HCT116 (cell line): ENCODE measurements at regions not wholly inside any gene's neighbourhood (a gene's known extent, or its start where the extent isn't known, plus 50 kb on each side); places are given as distances from the start of the nearest gene placed in this dataset.

ENCODE experiments used
- ATAC-seq: fragments of 200-7000 bp; cut with Tn5 transposase; 2 replicates; pipeline ENCODE4 v1.9.1; 2020; ENCODE audit warnings: mild to moderate bottlenecking, moderate library complexity
- BruUV-seq: library from RNA; stranded (reverse); fragments of 400-500 nt; replicated peaks from 2 replicates; lab custom pipeline; 2021; lab: Mats Ljungman, UMichigan
- CTCF ChIA-PET: fragments of 300-600 bp; sonication (Branson Sonifier 250); formaldehyde crosslinking; loops from one replicate; lab custom pipeline; 2021; ENCODE audit warnings: antibody characterized with exemption; lab: Charles Lee
- POLR2A ChIA-PET: fragments of 300-600, 350-600 bp; sonication (Branson Sonifier 250); formaldehyde crosslinking; loops from one replicate; lab custom pipeline; 2021; ENCODE audit warnings: antibody characterized with exemption; lab: Charles Lee
- RAD21 ChIA-PET, 2 experiments: fragments of 300-600 bp; sonication (Branson Sonifier 250); formaldehyde crosslinking; loops; one replicate each; lab custom pipeline; 2023; ENCODE audit warnings: low total read pairs in 2 of 2; ENCODE audit not compliant: uncharacterized antibody in 2 of 2, unreplicated experiment in 2 of 2, low non-redundant PET in 1 of 2; lab: Charles Lee
- DNase-seq: peaks from one replicate; pipeline ENCODE4 v3.0.0-alpha.2; 2010; ENCODE audit warnings: low read depth, low spot score
- H2AFZ ChIP-seq: fragments of 200-600 bp; shearing (Covaris generic), sonication (generic); 2 replicates; pipeline ENCODE4 v1.6.1; 2017; ENCODE audit warnings: low read depth, mixed run types, mixed read lengths, antibody characterized with exemption, low read length; ENCODE audit not compliant: poor library complexity, severe bottlenecking
- H3K27ac ChIP-seq: 2 replicates; pipeline ENCODE4 v1.5.1; 2012; ENCODE audit warnings: low read depth, low read length
- H3K27me3 ChIP-seq: fragments of 200-600 bp; sonication (generic); 2 replicates; pipeline ENCODE4 v1.6.1; 2016; ENCODE audit warnings: mixed run types, low read length, mixed read lengths; ENCODE audit not compliant: insufficient read depth
- H3K36me3 ChIP-seq, 2 experiments: fragments of 200-500 bp in 1 of 2; fragments of 200-600 bp in 1 of 2; sonication (Bioruptor generic) in 1 of 2; sonication (generic) in 1 of 2; 2 replicates each; pipeline versions ENCODE4 v1.5.1 to v1.6.1; 2014 to 2016; ENCODE audit warnings: low read length in 2 of 2, inconsistent platforms in 1 of 2, mixed read lengths in 1 of 2, mixed run types in 1 of 2; ENCODE audit not compliant: insufficient read depth in 2 of 2, control insufficient read depth in 1 of 2
- H3K4me1 ChIP-seq, 2 experiments: fragments of 200-600 bp in 1 of 2; sonication (generic) in 1 of 2; 2 replicates each; pipeline versions ENCODE4 v1.5.1 to v1.6.1; 2012 to 2017; ENCODE audit warnings: low read length in 2 of 2, inconsistent platforms in 1 of 2, mild to moderate bottlenecking in 1 of 2, mixed read lengths in 1 of 2, mixed run types in 1 of 2, moderate library complexity in 1 of 2; ENCODE audit not compliant: insufficient read depth in 2 of 2, control insufficient read depth in 1 of 2
- H3K4me2 ChIP-seq: fragments of 200-600 bp; sonication (generic); 2 replicates; pipeline ENCODE4 v1.6.1; 2017; ENCODE audit warnings: mixed run types, low read length, mixed read lengths
- H3K4me3 ChIP-seq, 2 experiments: fragments of 200-600 bp in 1 of 2; sonication (generic) in 1 of 2; replicated peaks in 1 of 2; 2 replicates each; pipeline ENCODE4 v1.5.1; 2011 to 2016; ENCODE audit warnings: low read length in 2 of 2, control low read depth in 1 of 2, low read depth in 1 of 2, mild to moderate bottlenecking in 1 of 2, mixed read lengths in 1 of 2, mixed run types in 1 of 2
- H3K79me2 ChIP-seq: fragments of 200-600 bp; sonication (generic); 2 replicates; pipeline ENCODE4 v1.6.1; 2017; ENCODE audit warnings: mild to moderate bottlenecking, mixed run types, low read length, moderate library complexity, mixed read lengths; ENCODE audit not compliant: insufficient read depth
- H3K9ac ChIP-seq: fragments of 200-600 bp; sonication (generic); 2 replicates; pipeline ENCODE4 v1.6.1; 2016; ENCODE audit warnings: low read length, mixed read lengths
- H3K9me2 ChIP-seq: fragments of 200-600 bp; sonication (generic), shearing (Covaris generic); 2 replicates; pipeline ENCODE4 v1.6.1; 2017; ENCODE audit warnings: mixed run types, mild to moderate bottlenecking, moderate library complexity; ENCODE audit not compliant: insufficient read depth
- H3K9me3 ChIP-seq, 2 experiments: fragments of 200-500 bp in 1 of 2; fragments of 200-600 bp in 1 of 2; sonication (Bioruptor generic) in 1 of 2; sonication (generic) in 1 of 2; 2 replicates each; pipeline ENCODE4 v1.6.1; 2014 to 2017; ENCODE audit warnings: low read length in 2 of 2, mixed read lengths in 2 of 2, inconsistent platforms in 1 of 2, low read depth in 1 of 2, mild to moderate bottlenecking in 1 of 2, mixed run types in 1 of 2, moderate library complexity in 1 of 2; ENCODE audit not compliant: control insufficient read depth in 1 of 2, insufficient read depth in 1 of 2
- H4K20me1 ChIP-seq: fragments of 200-600 bp; sonication (generic), shearing (Covaris generic); 2 replicates; pipeline ENCODE4 v1.6.1; 2017; ENCODE audit warnings: mixed run types, mild to moderate bottlenecking, moderate library complexity; ENCODE audit not compliant: insufficient read depth
- ATF3 ChIP-seq: IDR thresholded peaks from 2 replicates; pipeline ENCODE4 v1.6.1; 2012
- CBX3 ChIP-seq: IDR thresholded peaks from 2 replicates; pipeline ENCODE4 v1.6.1; 2012; ENCODE audit warnings: low read depth
- CEBPB ChIP-seq: IDR thresholded peaks from 2 replicates; pipeline ENCODE4 v1.6.1; 2012; ENCODE audit warnings: low read depth
- CTCF ChIP-seq, 3 experiments: fragments of 200-600 bp in 1 of 3; sonication (generic) in 1 of 3; IDR thresholded peaks in 2 of 3; conservative IDR thresholded peaks in 1 of 3; 2 replicates each; pipeline ENCODE4 v1.5.1; 2012 to 2017; ENCODE audit warnings: low read depth in 2 of 3, low read length in 2 of 3, antibody characterized with exemption in 1 of 3, borderline replicate concordance in 1 of 3, control low read depth in 1 of 3, mild to moderate bottlenecking in 1 of 3, mixed read lengths in 1 of 3, mixed run types in 1 of 3, moderate library complexity in 1 of 3; ENCODE audit not compliant: insufficient read depth in 1 of 3
- EGR1 ChIP-seq: IDR thresholded peaks from 2 replicates; pipeline ENCODE4 v1.6.1; 2012; ENCODE audit warnings: low read depth
- ELF1 ChIP-seq: IDR thresholded peaks from 2 replicates; pipeline ENCODE4 v1.6.1; 2012; ENCODE audit warnings: low read depth, borderline replicate concordance
- EZH2 ChIP-seq: fragments of 200-600 bp; sonication (generic); IDR thresholded peaks from 2 replicates; pipeline ENCODE4 v1.6.1; 2017; ENCODE audit warnings: antibody characterized with exemption, mixed run types
- EZH2phosphoT487 ChIP-seq: fragments of 200-600 bp; IDR thresholded peaks from 2 replicates; pipeline ENCODE4 v1.6.1; 2018; ENCODE audit warnings: antibody characterized with exemption, borderline replicate concordance
- FOSL1 ChIP-seq: IDR thresholded peaks from 2 replicates; pipeline ENCODE4 v1.6.1; 2012; ENCODE audit warnings: low read depth
- POLR2A ChIP-seq: IDR thresholded peaks from 2 replicates; pipeline ENCODE4 v1.7.0; 2011; ENCODE audit warnings: borderline replicate concordance; ENCODE audit not compliant: insufficient read depth, insufficient read length; ENCODE audit errors: extremely low read depth
- POLR2AphosphoS5 ChIP-seq: IDR thresholded peaks from 2 replicates; pipeline ENCODE4 v1.6.1; 2011; ENCODE audit warnings: mild to moderate bottlenecking, low read depth, low read length, moderate library complexity
- RAD21 ChIP-seq: IDR thresholded peaks from 2 replicates; pipeline ENCODE4 v1.6.1; 2012; ENCODE audit warnings: low read depth, mild to moderate bottlenecking
- REST ChIP-seq: IDR thresholded peaks from 2 replicates; pipeline ENCODE4 v1.6.1; 2012; ENCODE audit warnings: low read depth
- SIN3A ChIP-seq: IDR thresholded peaks from 2 replicates; pipeline ENCODE4 v1.6.1; 2012; ENCODE audit warnings: low read depth
- TCF7L2 ChIP-seq: IDR thresholded peaks from 2 replicates; pipeline ENCODE4 v1.7.0; 2011; ENCODE audit warnings: borderline replicate concordance, inconsistent platforms; ENCODE audit not compliant: insufficient read depth, insufficient read length; ENCODE audit errors: extremely low read depth
- YY1 ChIP-seq: IDR thresholded peaks from 2 replicates; pipeline ENCODE4 v1.6.1; 2011; ENCODE audit warnings: low read length, low read depth, moderate library complexity, mild to moderate bottlenecking; ENCODE audit not compliant: insufficient replicate concordance; ENCODE audit errors: extremely low read depth
- ZFX ChIP-seq: fragments of 450-650 bp; IDR thresholded peaks from 2 replicates; pipeline ENCODE4 v1.6.1; 2017
- intact Hi-C: fragments of 100-400 bp; cut with micrococcal nuclease; formaldehyde crosslinking; loops from 2 replicates; pipeline ENCODE4 v1.10.0; 2022

DNA sequence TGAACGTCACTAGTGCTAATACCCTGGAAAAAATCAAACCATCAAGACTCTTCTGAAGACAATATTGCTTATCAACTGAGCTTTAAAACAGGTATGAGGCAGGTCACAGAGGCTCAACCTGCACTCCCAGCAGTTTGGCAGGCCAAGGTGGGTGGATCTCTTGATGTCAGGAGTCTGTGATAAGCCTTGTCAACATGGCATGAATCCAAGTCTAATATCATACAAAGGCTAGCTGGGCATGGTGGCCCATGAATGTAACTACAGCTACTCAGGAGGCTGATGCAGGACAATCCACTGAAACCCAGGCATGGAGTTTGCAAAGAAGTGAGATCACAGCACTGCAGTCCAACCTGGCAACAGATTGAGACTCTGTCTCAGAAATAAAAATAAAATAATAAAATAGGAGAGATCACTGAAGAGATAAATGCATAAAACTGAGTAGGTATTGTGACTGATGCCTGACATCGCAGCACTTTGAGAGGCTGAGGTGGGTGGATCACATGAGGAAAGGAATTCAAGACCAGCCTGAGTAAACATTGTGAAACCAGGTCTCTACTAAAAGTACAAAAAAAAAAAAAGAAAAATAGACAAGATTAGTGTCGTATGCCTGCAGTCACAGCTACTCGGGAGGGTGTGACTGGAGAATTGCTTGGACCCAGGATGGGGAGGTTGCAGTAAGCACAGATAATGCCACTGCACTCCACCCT, 555.9 kb upstream of the TSPY4 start:
- Histone ChIP-seq H3K4me3 (no peak overlapping the region), H3K9ac (no peak overlapping the region), H3K9me3 (no peaks in the 10 kb centered on the region), H3K27me3 (no peaks in the 10 kb centered on the region), H4K20me1 (no peaks in the 10 kb centered on the region), H3K79me2 (no peaks in the 10 kb centered on the region)
- CTCF ChIA-PET = no interaction called here
- TF ChIP-seq EZH2 (no peak), CBX3 (no peak), EGR1 (no peak), TCF7L2 (no peak), ELF1 (no peak), ZFX (no peak), POLR2AphosphoS5 (no peak), SIN3A (no peak), ATF3 (no peak), CEBPB (no peak), CTCF (IDR thresholded peaks at IDR 0.05 in 2 of 3, conservative IDR thresholded peaks at IDR 0.05 in 1 of 3; ENCODE audit: borderline replicate concordance in 1 of 3, insufficient read depth in 1 of 3, low read depth in 2 of 3, low read length in 2 of 3) (no peak), FOSL1 (no peak), YY1 (no peak), POLR2A (no peak), REST (no peak), RAD21 (no peak), EZH2phosphoT487 (no peak)
- TF ChIP-seq, all 23 proteins: peak for 0
- no peaks in the 10 kb centered on the region for H3K4me1 ChIP-seq
- H3K9me2 ChIP-seq = no peaks in the 10 kb centered on the region
- no peak overlapping the region for H3K4me2 ChIP-seq
- intact Hi-C loops = no loop called here
- H2AFZ ChIP-seq = no peak overlapping the region
- no peak for ATAC-seq
- DNase-seq = no peak
- ChIA-PET POLR2A (no interaction called here), RAD21 (no interaction called here)
- H3K36me3 ChIP-seq = no peaks in the 10 kb centered on the region
- BruUV-seq = no TSS peak
- no peak overlapping the region for H3K27ac ChIP-seq
